ENCODE measurements at regions not wholly inside any gene's neighbourhood (a gene's known extent, or its start where the extent isn't known, plus 50 kb on each side); places are given as distances from the start of the nearest gene placed in this dataset.
"Not testable (repeated sequence)": the region's sequence is repeated elsewhere in the genome, so short reads cannot be mapped to it uniquely, and the experiment has no call there.

DNA sequence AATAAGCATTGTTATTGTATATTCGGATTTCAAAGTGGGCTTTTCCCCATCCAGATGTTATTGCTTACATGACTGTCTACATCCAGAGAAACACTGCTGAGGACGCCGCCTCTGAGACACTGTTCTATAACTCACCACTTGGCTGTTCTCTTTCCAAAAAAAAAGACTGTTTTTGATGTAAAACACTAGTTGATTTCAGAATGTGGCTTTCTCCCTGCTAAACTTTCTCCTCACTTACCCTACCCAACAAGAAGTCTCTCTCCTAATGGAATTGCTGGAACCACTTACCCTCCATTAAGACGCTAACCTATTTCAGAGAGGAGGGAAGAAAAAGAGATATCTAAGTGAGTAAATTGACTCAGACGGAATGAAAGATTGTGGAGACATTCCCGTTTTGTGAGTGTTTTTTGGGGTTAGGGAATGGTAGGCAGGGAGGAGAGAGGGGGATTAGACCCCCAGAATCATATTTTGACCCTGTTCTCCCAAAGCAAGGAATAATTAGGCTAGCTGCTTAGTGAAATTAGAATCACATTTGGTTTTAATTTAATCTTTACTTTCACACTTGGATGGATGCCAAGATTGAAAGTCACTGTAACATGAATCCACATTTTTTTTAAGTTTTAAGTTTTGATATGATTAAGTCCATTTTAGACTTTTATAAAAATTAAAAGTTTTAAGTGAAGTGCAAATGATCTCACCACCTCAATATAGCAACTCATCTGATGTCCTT lies 174.9 kb downstream of the CHIC2 start:
- no peak for TF ChIP-seq Cebpa-rat (IDR thresholded peaks at IDR 0.05)
- H4K20me1 ChIP-seq: no peaks in the 10 kb centered on the region
- H3K9me3 ChIP-seq: no peaks in the 10 kb centered on the region
- no peak overlapping the region for H3K27ac ChIP-seq
- H3K27me3 ChIP-seq: no peaks in the 10 kb centered on the region
- H3K4me1 ChIP-seq: no peaks in the 10 kb centered on the region
- H3K9ac ChIP-seq: no peak overlapping the region
- H3K36me3 ChIP-seq: no peaks in the 10 kb centered on the region
- no peak overlapping the region for H3K4me2 ChIP-seq
- no peak overlapping the region for H3K4me3 ChIP-seq

DNA sequence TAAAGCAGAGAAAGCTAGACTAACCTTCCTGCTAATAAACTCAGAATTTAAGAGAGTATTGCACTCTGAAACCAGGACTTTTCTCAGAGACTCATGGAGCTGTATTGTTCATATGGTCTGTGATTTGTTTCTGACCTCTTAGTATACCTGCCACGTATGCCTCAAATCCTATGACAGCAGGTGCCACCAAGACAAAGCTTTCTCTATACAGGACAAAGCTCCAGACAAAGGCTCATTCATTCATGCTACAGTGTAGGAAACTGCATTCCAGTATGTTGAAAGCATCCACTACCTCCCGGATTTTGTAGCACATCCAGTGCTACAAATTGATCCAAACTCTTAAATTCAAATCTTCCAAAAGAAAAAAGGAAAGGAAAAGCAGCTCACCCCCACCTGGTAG lies 178.3 kb downstream of the CHIC2 start:
- no peaks in the 10 kb centered on the region for H4K20me1 ChIP-seq
- no peaks in the 10 kb centered on the region for H3K4me1 ChIP-seq
- no peak overlapping the region for H3K4me3 ChIP-seq
- H3K4me2 ChIP-seq: no peak overlapping the region
- no peak overlapping the region for H3K27ac ChIP-seq
- no peaks in the 10 kb centered on the region for H3K27me3 ChIP-seq
- H3K36me3 ChIP-seq: no peaks in the 10 kb centered on the region
- TF ChIP-seq Cebpa-rat (IDR thresholded peaks at IDR 0.05): no peak
- H3K9ac ChIP-seq: no peak overlapping the region
- H3K9me3 ChIP-seq: no peaks in the 10 kb centered on the region

DNA sequence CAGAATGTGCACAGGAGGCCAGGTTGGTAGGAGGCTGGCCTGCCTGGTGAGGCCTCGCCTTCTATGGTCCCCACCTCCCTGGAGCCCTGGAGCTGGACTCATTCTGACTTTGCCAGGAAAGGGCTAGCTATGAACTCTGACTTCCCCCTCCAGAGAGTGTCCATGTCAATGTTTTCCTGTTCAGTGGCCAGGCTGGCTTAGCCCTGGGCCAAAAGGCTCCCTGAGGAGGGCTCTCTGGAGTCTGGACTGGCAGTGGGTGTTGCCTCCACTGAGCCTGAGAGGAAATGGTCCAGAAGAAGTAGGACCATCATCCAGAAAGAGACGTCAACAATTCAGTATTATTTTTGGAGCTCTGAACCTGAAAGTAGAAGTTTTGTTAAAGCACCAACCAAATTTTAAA lies 178.7 kb downstream of the CHIC2 start:
- Histone ChIP-seq H3K9ac (no peak overlapping the region), H3K27ac (no peak overlapping the region), H3K4me3 (no peak overlapping the region), H3K4me2 (no peak overlapping the region), H3K27me3 (no peaks in the 10 kb centered on the region), H3K4me1 (no peaks in the 10 kb centered on the region), H3K36me3 (no peaks in the 10 kb centered on the region), H3K9me3 (no peaks in the 10 kb centered on the region), H4K20me1 (no peaks in the 10 kb centered on the region)
- no peak for TF ChIP-seq Cebpa-rat (IDR thresholded peaks at IDR 0.05)

DNA sequence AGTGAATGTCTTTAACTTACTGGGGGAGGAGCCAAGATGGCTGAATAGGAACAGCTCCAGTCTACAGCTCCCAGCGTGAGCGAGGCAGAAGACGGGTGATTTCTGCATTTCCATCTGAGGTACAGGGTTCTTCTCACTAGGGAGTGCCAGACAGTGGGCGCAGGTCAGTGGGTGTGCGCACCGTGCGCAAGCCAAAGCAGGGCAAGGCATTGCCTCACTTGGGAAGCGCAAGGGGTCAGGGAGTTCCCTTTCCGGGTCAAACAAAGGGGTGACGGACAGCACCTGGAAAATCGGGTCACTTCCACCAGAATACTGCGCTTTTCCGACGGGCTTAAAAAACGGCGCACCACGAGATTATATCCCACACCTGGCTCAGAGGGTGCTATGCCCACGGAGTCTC lies 187.3 kb downstream of the CHIC2 start:
- not testable (repeated sequence) for H3K9me3 ChIP-seq, H3K4me1 ChIP-seq, H3K9ac ChIP-seq, H3K27ac ChIP-seq, H3K36me3 ChIP-seq, H3K4me3 ChIP-seq, H4K20me1 ChIP-seq, H3K27me3 ChIP-seq, H3K4me2 ChIP-seq

DNA sequence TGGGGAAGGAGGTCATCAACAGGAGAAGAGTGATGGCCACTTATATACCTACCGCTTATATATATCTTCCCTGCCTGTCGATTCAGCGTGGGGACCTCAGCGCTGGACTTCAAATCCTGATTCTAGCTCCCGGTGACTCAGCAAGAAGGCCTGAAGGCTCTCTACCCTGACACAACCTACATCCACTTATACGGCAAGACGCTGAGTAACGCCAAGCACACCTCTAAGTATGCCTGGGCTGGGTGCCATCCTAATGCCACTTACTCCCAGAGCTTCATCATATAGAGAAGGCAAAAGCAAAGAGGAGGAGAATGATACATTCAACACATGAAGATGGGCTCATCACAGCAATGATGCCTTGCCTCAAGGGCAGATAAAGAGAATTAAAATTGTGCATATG lies 198.3 kb downstream of the CHIC2 start:
- Histone ChIP-seq H3K27ac (no peak overlapping the region), H3K4me3 (no peak overlapping the region), H3K9ac (no peak overlapping the region), H3K9me3 (no peaks in the 10 kb centered on the region), H3K36me3 (no peaks in the 10 kb centered on the region), H3K4me1 (no peaks in the 10 kb centered on the region), H3K27me3 (no peaks in the 10 kb centered on the region), H4K20me1 (no peaks in the 10 kb centered on the region), H3K4me2 (no peak overlapping the region)
- no peak for TF ChIP-seq Cebpa-rat (IDR thresholded peaks at IDR 0.05)

DNA sequence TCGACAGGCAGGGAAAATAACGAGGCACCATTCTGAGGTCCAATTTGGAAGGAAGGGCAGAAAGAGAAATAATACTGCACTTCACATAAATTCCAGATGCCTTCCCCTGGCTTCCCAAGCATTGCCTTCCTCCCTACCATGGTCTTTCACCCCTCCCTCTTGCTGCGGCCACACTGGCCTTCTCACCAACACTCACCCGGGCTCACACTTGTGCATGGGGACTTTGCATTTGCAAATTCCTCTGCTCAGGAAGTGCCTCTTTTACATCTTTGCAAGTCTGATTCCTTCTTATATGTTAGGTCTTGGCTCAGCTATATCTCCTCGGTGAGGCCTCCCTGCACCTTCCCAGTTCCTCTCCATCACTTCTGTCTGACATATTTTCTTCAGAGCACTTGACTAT lies 199.4 kb downstream of the CHIC2 start:
- no peaks in the 10 kb centered on the region for H4K20me1 ChIP-seq

DNA sequence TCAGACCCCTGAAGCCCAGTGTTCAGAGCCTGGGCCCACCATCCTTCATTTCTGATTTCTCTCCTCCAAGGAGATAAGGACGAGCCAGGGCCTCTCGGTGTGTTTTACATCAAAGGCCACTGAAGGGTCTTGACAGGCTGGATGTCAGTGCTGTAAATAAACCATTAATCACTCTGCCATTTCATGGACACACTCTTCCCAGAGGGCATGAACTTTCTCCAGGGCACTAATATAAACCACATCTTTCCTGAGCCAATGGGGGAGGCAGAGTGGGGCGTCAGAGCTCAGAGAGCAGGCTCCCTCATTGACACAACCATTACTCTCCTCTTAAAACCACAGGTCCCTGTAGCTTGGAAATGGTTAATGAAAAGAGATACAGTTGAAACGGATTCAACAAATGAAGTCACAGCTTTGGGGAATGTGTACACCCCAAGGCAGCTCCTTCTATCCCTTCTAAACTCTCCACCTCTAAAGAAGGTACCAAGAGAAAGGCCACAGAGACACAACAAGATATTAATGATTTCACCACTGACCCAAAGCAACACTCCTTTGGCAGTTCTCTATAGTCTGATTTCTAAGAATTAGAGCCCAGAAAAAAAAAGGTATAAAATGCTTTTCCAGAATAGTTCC lies 200.6 kb downstream of the CHIC2 start:
- Histone ChIP-seq H3K4me2 (no peak overlapping the region), H3K27ac (no peak overlapping the region), H3K4me1 (no peaks in the 10 kb centered on the region), H3K9ac (no peak overlapping the region), H4K20me1 (no peaks in the 10 kb centered on the region), H3K9me3 (no peaks in the 10 kb centered on the region), H3K27me3 (no peaks in the 10 kb centered on the region), H3K4me3 (no peak overlapping the region), H3K36me3 (no peaks in the 10 kb centered on the region)
- no peak for TF ChIP-seq Cebpa-rat (IDR thresholded peaks at IDR 0.05)

More for the DNA sequence above, 199.4 kb downstream of the CHIC2 start:
- H3K4me2 ChIP-seq: no peak overlapping the region
- no peaks in the 10 kb centered on the region for H3K27me3 ChIP-seq
- H3K36me3 ChIP-seq: no peaks in the 10 kb centered on the region
- no peak overlapping the region for H3K9ac ChIP-seq
- H3K9me3 ChIP-seq: no peaks in the 10 kb centered on the region
- H3K27ac ChIP-seq: no peak overlapping the region
- H3K4me3 ChIP-seq: no peak overlapping the region
- TF ChIP-seq Cebpa-rat (IDR thresholded peaks at IDR 0.05): no peak
- no peaks in the 10 kb centered on the region for H3K4me1 ChIP-seq

DNA sequence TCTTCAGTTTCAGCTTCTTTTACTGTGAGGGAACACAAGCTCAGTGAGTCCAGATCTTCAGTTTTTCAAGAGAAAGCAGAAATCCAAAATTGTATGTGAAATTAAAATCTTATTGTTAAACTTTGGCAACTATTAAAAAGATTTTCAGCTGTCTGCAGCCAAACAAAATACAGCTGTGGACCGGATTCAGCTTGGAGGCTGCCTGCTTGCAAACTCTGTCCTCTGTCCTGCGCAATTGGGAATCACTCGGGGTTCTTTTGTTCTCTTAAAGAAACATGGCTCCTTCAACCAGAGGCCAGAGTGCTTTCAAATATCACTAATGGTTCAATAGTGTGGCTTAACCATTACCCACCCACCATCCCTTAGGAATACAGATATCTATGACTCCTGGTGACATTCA lies 201.2 kb downstream of the CHIC2 start:
- no peaks in the 10 kb centered on the region for H3K36me3 ChIP-seq
- TF ChIP-seq Cebpa-rat (IDR thresholded peaks at IDR 0.05): no peak
- no peak overlapping the region for H3K27ac ChIP-seq
- H3K4me2 ChIP-seq: no peak overlapping the region
- no peaks in the 10 kb centered on the region for H3K9me3 ChIP-seq
- no peaks in the 10 kb centered on the region for H3K4me1 ChIP-seq
- no peaks in the 10 kb centered on the region for H4K20me1 ChIP-seq
- H3K9ac ChIP-seq: no peak overlapping the region
- no peak overlapping the region for H3K4me3 ChIP-seq
- H3K27me3 ChIP-seq: no peaks in the 10 kb centered on the region

DNA sequence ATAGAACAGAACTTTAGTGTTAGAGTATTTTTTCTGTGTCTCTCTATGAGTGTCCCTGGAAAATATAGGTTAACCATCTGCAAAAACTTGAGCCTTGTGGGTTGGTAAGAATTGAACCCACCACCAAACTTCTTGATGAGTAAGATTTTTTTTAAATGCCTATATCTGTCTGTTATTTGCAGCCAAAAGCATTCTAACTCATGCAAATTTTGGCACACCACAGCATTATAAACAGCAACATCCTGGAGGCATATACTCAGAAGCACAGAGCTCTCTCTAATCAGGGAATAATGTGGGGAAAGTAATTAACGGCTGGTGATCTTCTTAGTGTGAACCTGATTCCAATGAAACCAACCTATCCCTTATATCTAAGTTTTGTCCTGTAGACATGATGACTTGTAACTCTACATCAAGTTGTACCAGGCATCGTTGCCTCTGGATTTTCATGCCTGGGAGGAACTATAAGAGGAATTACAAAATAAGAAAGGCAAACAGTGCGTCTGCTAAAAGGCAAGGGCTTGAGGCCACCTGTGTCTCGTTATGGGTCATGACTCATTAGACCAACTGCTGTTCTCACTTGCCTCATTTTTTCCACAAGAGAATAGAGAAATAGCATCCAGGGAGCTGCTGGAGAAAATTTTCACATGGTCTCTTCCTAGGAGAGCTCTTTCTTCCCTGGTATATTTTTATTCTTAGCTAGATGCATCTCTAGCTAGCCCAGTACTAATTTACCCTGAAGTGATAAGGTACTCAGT lies 202.4 kb downstream of the CHIC2 start:
- H3K4me1 ChIP-seq: no peaks in the 10 kb centered on the region
- no peaks in the 10 kb centered on the region for H4K20me1 ChIP-seq
- no peaks in the 10 kb centered on the region for H3K36me3 ChIP-seq
- H3K4me2 ChIP-seq: no peak overlapping the region
- no peak for TF ChIP-seq Cebpa-rat (IDR thresholded peaks at IDR 0.05)
- H3K27ac ChIP-seq: no peak overlapping the region
- H3K27me3 ChIP-seq: no peaks in the 10 kb centered on the region
- H3K4me3 ChIP-seq: no peak overlapping the region
- H3K9ac ChIP-seq: no peak overlapping the region
- H3K9me3 ChIP-seq: no peaks in the 10 kb centered on the region

DNA sequence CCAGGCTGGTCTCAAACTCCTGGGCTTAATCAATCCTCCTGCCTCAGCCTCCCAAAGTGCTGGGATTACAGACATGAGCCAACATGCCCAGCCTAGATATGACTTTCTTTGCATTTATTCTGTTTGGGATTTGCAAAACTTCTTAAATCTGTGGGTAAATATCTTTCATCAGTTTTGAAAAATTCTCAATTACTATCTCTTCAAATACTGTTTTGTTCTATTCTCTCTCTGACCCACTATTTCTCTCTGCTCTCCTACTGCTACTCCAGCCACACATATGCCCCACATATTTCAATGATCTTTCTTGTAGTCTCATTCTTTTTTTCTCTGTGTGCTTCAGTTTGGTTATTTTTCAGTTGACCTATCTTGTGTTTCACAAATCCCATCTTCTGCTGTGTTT lies 205.1 kb downstream of the CHIC2 start:
- H3K27me3 ChIP-seq: no peaks in the 10 kb centered on the region
- peaks cover 12% of the 10 kb centered on the region for H3K4me1 ChIP-seq
- H3K4me2 ChIP-seq: no peak overlapping the region
- H3K9ac ChIP-seq: no peak overlapping the region
- H4K20me1 ChIP-seq: no peaks in the 10 kb centered on the region
- no peak for TF ChIP-seq Cebpa-rat (IDR thresholded peaks at IDR 0.05)
- H3K9me3 ChIP-seq: no peaks in the 10 kb centered on the region
- no peak overlapping the region for H3K27ac ChIP-seq
- H3K4me3 ChIP-seq: no peak overlapping the region
- no peaks in the 10 kb centered on the region for H3K36me3 ChIP-seq

Measured in BLaER1 (cell line).